Retinal pigment epithelial cell (primary cell): ENCODE measurements at regions not wholly inside any gene's neighbourhood (a gene's known extent, or its start where the extent isn't known, plus 50 kb on each side); places are given as distances from the start of the nearest gene placed in this dataset.

Source experiments
- DNase-seq: peaks from one replicate; pipeline ENCODE4 v3.0.0-alpha.2; 2010; ENCODE audit warnings: low read depth
- H3K4me3 ChIP-seq: 2 replicates; pipeline ENCODE4 v1.5.1; 2011; ENCODE audit warnings: mild to moderate bottlenecking, low read length, control low read depth, moderate library complexity
- CTCF ChIP-seq: conservative IDR thresholded peaks from 2 replicates; pipeline ENCODE4 v1.5.1; 2011; ENCODE audit warnings: low read depth, low read length, control low read depth, inconsistent platforms

GRCh38 chr7:80313067-80313626 lies 178.5 kb downstream of the GNAI1 start:
- no peak overlapping the region for H3K4me3 ChIP-seq
- no peak for DNase-seq
- no peak for TF ChIP-seq CTCF

- no peak for DNase-seq
- H3K4me3 ChIP-seq: no peak overlapping the region
- no peak for TF ChIP-seq CTCF
These were observed 177.6 kb downstream of the GNAI1 start for GRCh38 chr7:80312139-80312661.

GRCh38 chr7:80311313-80311712 lies 176.7 kb downstream of the GNAI1 start:
- TF ChIP-seq CTCF: no peak
- H3K4me3 ChIP-seq: no peak overlapping the region
- DNase-seq: no peak

- no peak for DNase-seq
- no peak overlapping the region for H3K4me3 ChIP-seq
- TF ChIP-seq CTCF: no peak
These were observed 175.4 kb downstream of the GNAI1 start for GRCh38 chr7:80309971-80310549.

GRCh38 chr7:80309377-80309776 lies 174.7 kb downstream of the GNAI1 start:
- TF ChIP-seq CTCF: no peak
- no peak overlapping the region for H3K4me3 ChIP-seq

GRCh38 chr7:80307227-80307856 lies 172.7 kb downstream of the GNAI1 start:
- peak; percentile 72 for DNase-seq
- no peak overlapping the region for H3K4me3 ChIP-seq
- TF ChIP-seq CTCF: no peak

More at GRCh38 chr7:80309377-80309776, 174.7 kb downstream of the GNAI1 start:
- DNase-seq: no peak

GRCh38 chr7:80303315-80303714 lies 168.7 kb downstream of the GNAI1 start:
- no peak for TF ChIP-seq CTCF
- DNase-seq: no peak
- H3K4me3 ChIP-seq: no peak overlapping the region
